OCI-LY7 (cell line): ENCODE measurements at regions not wholly inside any gene's neighbourhood (a gene's known extent, or its start where the extent isn't known, plus 50 kb on each side); places are given as distances from the start of the nearest gene placed in this dataset.

Source experiments
- CTCF ChIP-seq: fragments of 200-600 bp; sonication (generic); conservative IDR thresholded peaks from 2 replicates; pipeline ENCODE4 v1.5.1; 2014; ENCODE audit warnings: mild to moderate bottlenecking, antibody characterized with exemption, low read length, moderate library complexity, mixed read lengths
- EZH2phosphoT487 ChIP-seq: fragments of 200-600 bp; sonication (generic); IDR thresholded peaks from 2 replicates; pipeline ENCODE4 v1.6.1; 2018; ENCODE audit warnings: low read depth, borderline replicate concordance, mild to moderate bottlenecking, mixed run types, antibody characterized with exemption, low read length, moderate library complexity, mixed read lengths

- no peak for TF ChIP-seq EZH2phosphoT487
- TF ChIP-seq CTCF, result no peak
Measured at GRCh38 chr12:42741771-42742510, 152.4 kb upstream of the PRICKLE1 start.
